Stimulated activated CD8-positive, alpha-beta memory T cell treated with anti-CD3 and anti-CD28 coated beads, Interleukin-4, amount 100 ng/mL, for 4 hours (primary cell): ENCODE measurements at regions not wholly inside any gene's neighbourhood (a gene's known extent, or its start where the extent isn't known, plus 50 kb on each side); places are given as distances from the start of the nearest gene placed in this dataset.

Experiments
- DNase-seq, 2 donors: peaks; one replicate each; pipeline ENCODE4 v3.0.0-alpha.2; 2020; ENCODE audit warnings: low read depth in 2 of 2, low spot score in 1 of 2

DNA sequence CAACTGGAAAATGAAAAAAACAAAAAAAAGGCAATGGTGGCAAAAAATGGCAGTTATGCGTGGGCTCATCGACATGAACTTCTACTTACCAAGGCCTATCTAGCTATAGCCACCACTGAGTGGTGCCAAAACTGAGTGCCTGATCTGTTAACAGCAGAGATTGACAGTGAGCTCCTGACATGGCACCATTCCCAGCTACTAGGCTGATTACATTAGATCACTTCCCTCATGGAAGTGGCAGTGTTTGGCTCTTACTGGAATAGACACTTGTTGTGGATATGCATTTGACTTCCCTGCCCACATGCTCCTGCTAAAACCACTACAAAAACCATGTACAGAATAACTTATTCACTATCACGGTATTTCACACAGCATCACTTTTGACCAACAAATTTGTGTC is 216.1 kb upstream of the SGK1 start:
- no peak for DNase-seq

- no peak for DNase-seq
Measured at GRCh38 chr6:134532694-134533624, 215.0 kb upstream of the SGK1 start.

- DNase-seq: no peak
Measured at GRCh38 chr6:134531611-134532010, 213.7 kb upstream of the SGK1 start.

GRCh38 chr6:134531188-134531551 is 213.3 kb upstream of the SGK1 start:
- DNase-seq: no peak

DNA sequence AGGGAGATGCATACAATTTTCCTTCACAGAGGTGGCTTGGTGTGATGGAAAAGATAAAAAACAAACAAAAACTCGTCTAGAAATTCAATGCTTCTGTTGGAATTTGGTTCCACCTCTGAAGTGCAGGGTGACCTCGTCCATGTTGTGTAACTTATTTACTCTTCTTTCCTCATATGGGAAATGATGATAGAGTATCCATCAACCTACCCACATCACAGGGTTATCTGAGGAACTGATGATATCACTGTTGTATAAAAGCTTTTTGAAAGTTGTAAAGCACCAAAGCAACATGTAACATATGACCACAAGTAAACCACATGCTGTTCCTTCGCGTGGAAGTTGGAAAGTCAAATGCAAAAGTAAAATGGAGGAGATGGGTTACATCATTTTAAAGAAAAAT is 212.0 kb upstream of the SGK1 start:
- DNase-seq: no peak

GRCh38 chr6:134529305-134529704 is 211.4 kb upstream of the SGK1 start:
- no peak for DNase-seq

GRCh38 chr6:134527108-134527787 is 209.3 kb upstream of the SGK1 start:
- no peak for DNase-seq

DNA sequence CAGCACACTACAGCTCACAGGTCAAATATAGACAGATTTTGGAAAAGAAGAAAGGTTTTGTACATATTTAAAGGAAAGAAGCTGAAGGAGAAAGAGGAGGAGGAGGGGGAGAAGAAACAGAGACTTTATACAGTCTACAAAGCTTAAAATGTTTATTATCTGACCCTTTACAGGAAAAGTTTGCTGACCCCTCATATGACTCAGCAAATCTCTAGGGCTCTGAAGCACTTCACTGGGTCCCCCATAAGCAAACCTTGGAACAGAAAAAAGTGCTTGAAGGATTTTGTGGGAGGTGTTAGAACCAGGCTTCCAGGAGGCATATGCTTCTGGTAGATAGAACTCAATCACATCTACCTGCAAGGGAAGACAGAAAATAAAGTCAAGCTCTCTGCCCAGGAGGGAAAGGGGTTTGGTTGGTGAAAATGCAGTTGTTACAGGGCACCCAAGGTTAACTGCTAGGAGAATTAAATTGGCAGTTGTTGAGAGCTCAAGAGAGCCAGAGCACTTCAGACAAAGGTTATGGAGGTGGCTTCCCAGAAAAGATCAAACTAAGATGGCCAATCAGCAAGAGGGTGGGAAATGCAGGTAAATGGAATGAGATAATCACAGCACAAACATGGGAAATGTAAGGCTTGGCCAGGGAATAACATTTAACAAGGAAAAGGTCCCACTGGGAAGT is 207.4 kb upstream of the SGK1 start:
- no peak for DNase-seq

DNA sequence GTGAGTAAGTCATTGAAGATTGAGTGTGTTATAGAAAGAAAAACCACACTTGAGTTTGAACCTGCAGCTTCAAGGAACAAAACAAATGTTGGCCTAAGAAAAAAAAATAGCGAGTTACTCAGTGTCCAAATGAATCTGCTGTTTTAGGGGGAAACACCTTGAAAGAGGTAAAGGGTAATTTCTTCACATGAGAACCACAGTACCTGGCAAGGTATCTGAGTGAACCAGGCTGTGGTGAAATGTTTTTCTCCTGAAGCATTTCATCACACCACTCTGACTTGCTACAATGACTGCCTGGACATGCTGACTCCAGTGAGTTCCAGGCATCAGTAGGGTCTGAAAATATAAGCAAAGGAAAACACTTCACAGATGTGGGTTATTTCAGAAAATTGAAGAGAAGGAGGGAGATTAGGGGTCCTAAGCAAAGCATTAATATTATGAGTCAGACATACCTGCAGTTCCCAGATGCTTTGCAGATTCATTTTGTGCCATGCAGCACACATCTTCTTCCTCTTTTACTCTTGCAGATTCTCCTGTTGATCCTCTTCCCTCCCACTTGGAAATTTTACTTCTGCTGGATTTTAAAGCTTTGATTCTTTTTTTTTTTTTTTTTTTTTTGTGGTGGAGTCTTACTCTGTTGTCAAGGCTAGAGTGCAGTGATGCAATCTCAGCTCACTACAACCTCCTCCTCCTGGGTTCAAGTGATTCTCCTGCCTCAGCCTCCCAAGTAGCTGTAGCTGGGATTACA is 206.2 kb upstream of the SGK1 start:
- no peak for DNase-seq

DNA sequence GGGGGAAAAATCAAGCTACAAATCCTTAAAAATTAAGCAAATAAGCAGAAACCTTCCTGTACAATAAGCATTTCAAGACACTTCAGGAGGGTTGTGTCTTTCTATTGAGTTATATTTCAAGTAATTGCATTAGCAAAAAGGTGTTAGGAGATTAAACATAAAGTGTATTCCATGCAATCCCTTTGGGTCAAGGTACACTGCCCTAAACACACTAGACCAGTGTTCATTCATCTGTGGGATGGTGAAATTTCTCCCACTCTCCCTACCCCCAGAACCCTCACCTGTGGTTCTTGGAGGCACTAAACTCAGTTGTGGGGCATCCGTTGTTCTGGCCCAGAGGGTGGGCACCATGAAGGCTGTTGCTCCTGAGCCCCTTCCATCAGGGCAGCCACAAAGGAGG is 205.1 kb upstream of the SGK1 start:
- no peak for DNase-seq

- DNase-seq: no peak
Measured at GRCh38 chr6:134521116-134521501, 203.2 kb upstream of the SGK1 start.

GRCh38 chr6:134520181-134521115 is 202.5 kb upstream of the SGK1 start:
- no peak for DNase-seq

DNA sequence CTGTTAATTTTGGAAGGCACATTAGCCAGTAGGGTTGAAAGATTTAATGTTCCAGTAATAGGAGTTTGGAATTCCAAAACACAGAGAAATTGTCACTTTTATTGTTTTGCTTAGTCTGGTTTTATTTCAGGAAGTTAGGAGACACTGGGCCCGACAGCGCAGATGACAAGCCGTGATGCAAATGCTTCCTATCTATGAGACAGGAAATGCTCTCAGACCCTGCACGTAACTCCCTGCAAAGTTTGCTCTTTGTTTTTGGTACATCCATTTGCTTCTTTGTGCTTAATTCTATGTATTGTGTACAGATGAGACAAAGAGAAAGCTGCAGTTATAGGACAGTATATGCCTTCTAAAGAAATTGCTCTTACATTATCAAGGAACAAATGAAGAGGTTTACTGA is 201.6 kb upstream of the SGK1 start:
- DNase-seq: no peak

- DNase-seq: no peak
Measured at GRCh38 chr6:134517868-134518267, 200.0 kb upstream of the SGK1 start.

- no peak for DNase-seq
Measured at GRCh38 chr6:134517145-134517658, 199.3 kb upstream of the SGK1 start.

DNA sequence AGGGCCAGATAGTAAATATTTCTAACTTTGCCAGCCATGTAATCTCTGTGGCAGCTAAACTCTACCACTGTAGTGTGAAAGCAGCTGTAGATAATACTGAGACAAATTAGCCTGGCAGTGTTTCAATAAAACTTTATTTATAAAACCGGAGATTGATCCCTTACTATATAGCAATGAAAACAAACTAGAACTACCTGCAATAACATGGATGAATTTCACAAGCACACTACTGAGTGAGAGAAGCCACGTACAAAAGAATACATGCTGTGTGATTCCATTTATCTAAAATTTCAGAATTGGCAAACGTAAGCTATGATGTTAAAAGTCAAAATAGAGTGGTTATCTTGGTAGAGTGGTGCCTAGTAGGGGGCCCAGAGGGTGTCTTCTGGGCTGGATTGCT is 198.7 kb upstream of the SGK1 start:
- DNase-seq: no peak

GRCh38 chr6:134515986-134516385 is 198.1 kb upstream of the SGK1 start:
- no peak for DNase-seq

GRCh38 chr6:134512981-134513391 is 195.1 kb upstream of the SGK1 start:
- no peak for DNase-seq

- DNase-seq: no peak
Measured at GRCh38 chr6:134511984-134512683, 194.2 kb upstream of the SGK1 start.
